GM23248 (cell line): ENCODE measurements at regions not wholly inside any gene's neighbourhood (a gene's known extent, or its start where the extent isn't known, plus 50 kb on each side); places are given as distances from the start of the nearest gene placed in this dataset.

Experiments used
- DNase-seq: peaks from one replicate; pipeline ENCODE4 v3.0.0-alpha.2; 2015
- H2AFZ ChIP-seq: fragments of 200-600 bp; sonication (generic); 2 replicates; pipeline ENCODE4 v1.6.1; 2016; ENCODE audit warnings: antibody characterized with exemption
- H3F3A ChIP-seq: fragments of 200-600 bp; sonication (generic); 2 replicates; pipeline ENCODE4 v1.6.1; 2016; ENCODE audit warnings: mild to moderate bottlenecking, antibody characterized with exemption, mixed run types; ENCODE audit not compliant: insufficient read depth
- H3K27ac ChIP-seq: fragments of 200-600 bp; sonication (generic); 2 replicates; pipeline ENCODE4 v1.5.1; 2016; ENCODE audit warnings: mild to moderate bottlenecking
- H3K27me3 ChIP-seq: fragments of 200-600 bp; sonication (generic); replicated peaks from 2 replicates; pipeline ENCODE4 v1.6.1; 2016; ENCODE audit warnings: mild to moderate bottlenecking; ENCODE audit not compliant: insufficient read depth
- H3K36me3 ChIP-seq: fragments of 200-600 bp; sonication (generic); 2 replicates; pipeline ENCODE4 v1.6.1; 2016; ENCODE audit warnings: low read depth, mild to moderate bottlenecking
- H3K4me1 ChIP-seq: fragments of 200-600 bp; sonication (generic); 2 replicates; pipeline ENCODE4 v1.6.1; 2016; ENCODE audit warnings: mild to moderate bottlenecking; ENCODE audit not compliant: insufficient read depth
- H3K4me2 ChIP-seq: fragments of 200-600 bp; sonication (generic); one replicate; pipeline ENCODE4 v1.6.1; 2016; ENCODE audit warnings: mild to moderate bottlenecking; ENCODE audit not compliant: unreplicated experiment
- H3K4me3 ChIP-seq: fragments of 200-600 bp; sonication (generic); 2 replicates; pipeline ENCODE4 v1.5.1; 2016; ENCODE audit warnings: mild to moderate bottlenecking
- H3K79me2 ChIP-seq: fragments of 200-600 bp; sonication (generic); 2 replicates; pipeline ENCODE4 v1.6.1; 2016; ENCODE audit warnings: mild to moderate bottlenecking; ENCODE audit not compliant: insufficient read depth
- H3K9ac ChIP-seq: fragments of 200-600 bp; sonication (generic); 2 replicates; pipeline ENCODE4 v1.6.1; 2016; ENCODE audit warnings: mild to moderate bottlenecking
- H3K9me2 ChIP-seq: fragments of 200-600 bp; sonication (generic); 2 replicates; pipeline ENCODE4 v1.6.1; 2016; ENCODE audit warnings: mixed run types, mild to moderate bottlenecking, moderate library complexity; ENCODE audit not compliant: insufficient read depth
- H3K9me3 ChIP-seq: fragments of 200-600 bp; sonication (generic); one replicate; pipeline ENCODE4 v1.6.1; 2017; ENCODE audit warnings: low read depth
- H4K20me1 ChIP-seq: fragments of 200-600 bp; sonication (generic); 2 replicates; pipeline ENCODE4 v1.6.0; 2016; ENCODE audit not compliant: insufficient read depth
- EZH2 ChIP-seq: fragments of 200-600 bp; sonication (generic); IDR thresholded peaks from 2 replicates; pipeline ENCODE4 v1.6.1; 2018; ENCODE audit warnings: antibody characterized with exemption, mild to moderate bottlenecking; ENCODE audit not compliant: insufficient read depth, poor library complexity, severe bottlenecking
- EZH2phosphoT487 ChIP-seq: fragments of 200-600 bp; sonication (generic); IDR thresholded peaks from 2 replicates; pipeline ENCODE4 v1.6.1; 2018; ENCODE audit warnings: antibody characterized with exemption, moderate library complexity, mild to moderate bottlenecking, low read depth; ENCODE audit not compliant: insufficient read depth
- WGBS, 2 experiments: methylation state at CpG; one replicate each; pipeline ENCODE4 v1.1.6; 2015 to 2017; ENCODE audit warnings: low lambda C conversion rate in 2 of 2, low coverage in 1 of 2; ENCODE audit errors: missing lambda C conversion rate in 2 of 2; 5-methylcytosine and 5-hydroxymethylcytosine counted together
- in situ Hi-C: fragments of 300-500 bp; cut with MboI; formaldehyde crosslinking; loops from 2 replicates; pipeline ENCODE4 v1.15.0; 2020

- Histone ChIP-seq H4K20me1 (no peaks in the 10 kb centered on the region), H3F3A (no peaks in the 10 kb centered on the region), H3K9ac (no peak overlapping the region), H3K79me2 (no peaks in the 10 kb centered on the region), H3K4me3 (no peak overlapping the region), H3K9me3 (no peaks in the 10 kb centered on the region), H3K27me3 (no peaks in the 10 kb centered on the region; the same call in 1 of the 2 replicates), H3K27ac (no peak overlapping the region), H3K4me1 (no peaks in the 10 kb centered on the region), H2AFZ (no peak overlapping the region), H3K9me2 (no peaks in the 10 kb centered on the region), H3K36me3 (no peaks in the 10 kb centered on the region), H3K4me2 (no peak overlapping the region)
- 6 to 7% methylated on average over 3 of the region's 3 CpGs for WGBS, 2 experiments
- in situ Hi-C loops = no loop called here
- no peak for TF ChIP-seq EZH2phosphoT487
- no peak for TF ChIP-seq EZH2
- DNase-seq = no peak
Observed at GRCh38 chr7:11970132-11970531, 138.1 kb upstream of the THSD7A start.

DNA sequence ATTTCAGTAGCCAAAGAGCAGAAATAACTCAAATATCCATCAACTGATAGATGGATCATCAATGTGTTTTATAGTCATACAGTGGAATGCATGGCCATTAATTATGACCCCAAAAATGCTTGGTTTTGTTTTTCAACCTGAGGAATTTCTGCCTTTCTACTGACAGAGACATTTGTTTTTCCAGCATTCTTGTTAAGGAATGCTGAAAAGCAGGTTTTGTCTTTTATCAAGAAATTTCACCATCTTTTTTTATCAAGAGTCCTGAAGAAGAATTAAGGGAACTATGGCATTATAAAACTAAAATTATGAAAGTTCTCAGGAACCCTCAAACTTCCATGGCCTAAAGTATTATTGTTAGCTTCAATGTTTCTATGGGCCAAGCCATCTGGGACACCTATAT lies 153.4 kb upstream of the THSD7A start:
- no peaks in the 10 kb centered on the region for H3F3A ChIP-seq
- in situ Hi-C loops = no loop called here

DNA sequence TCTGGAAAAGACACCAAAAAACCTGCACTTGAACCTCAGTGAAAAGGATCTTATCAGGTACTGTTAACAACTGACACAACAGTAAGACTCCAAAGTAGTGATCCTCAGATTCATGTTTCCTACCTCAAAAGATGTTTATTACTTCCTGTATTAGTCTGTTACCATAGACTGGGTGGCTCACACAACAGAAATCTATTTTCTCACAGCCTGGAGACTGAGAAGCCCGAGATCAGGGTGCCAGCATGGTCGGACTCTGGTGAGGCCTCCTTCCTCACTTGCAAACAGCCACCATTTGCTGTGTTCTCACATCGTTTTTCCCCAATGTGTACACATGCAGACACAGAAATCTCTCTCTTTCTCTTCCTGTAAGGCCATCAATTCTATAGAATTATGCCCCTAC lies 154.0 kb upstream of the THSD7A start:
- DNase-seq = no peak
- H3K27ac ChIP-seq = no peak overlapping the region
- no peaks in the 10 kb centered on the region for H3F3A ChIP-seq
- H3K9ac ChIP-seq = no peak overlapping the region
- H3K36me3 ChIP-seq = no peaks in the 10 kb centered on the region
- H3K4me1 ChIP-seq = no peaks in the 10 kb centered on the region
- no peaks in the 10 kb centered on the region for H3K9me3 ChIP-seq
- WGBS, 2 experiments = 11 to 15% methylated on average over 3 of the region's 3 CpGs
- H3K79me2 ChIP-seq = no peaks in the 10 kb centered on the region
- no peak overlapping the region for H2AFZ ChIP-seq
- H3K4me2 ChIP-seq = no peak overlapping the region
- no peak overlapping the region for H3K4me3 ChIP-seq
- in situ Hi-C loops = no loop called here
- no peaks in the 10 kb centered on the region for H3K27me3 ChIP-seq
- no peaks in the 10 kb centered on the region for H3K9me2 ChIP-seq
- H4K20me1 ChIP-seq = no peaks in the 10 kb centered on the region
- no peak for TF ChIP-seq EZH2
- no peak for TF ChIP-seq EZH2phosphoT487

More for the DNA sequence above, 153.4 kb upstream of the THSD7A start:
- Histone ChIP-seq H3K27me3 (no peaks in the 10 kb centered on the region), H3K4me2 (no peak overlapping the region), H3K4me3 (no peak overlapping the region), H3K36me3 (no peaks in the 10 kb centered on the region), H3K9me3 (no peaks in the 10 kb centered on the region), H3K27ac (no peak overlapping the region), H3K79me2 (no peaks in the 10 kb centered on the region), H4K20me1 (no peaks in the 10 kb centered on the region), H3K9me2 (no peaks in the 10 kb centered on the region), H3K4me1 (no peaks in the 10 kb centered on the region), H3K9ac (no peak overlapping the region), H2AFZ (no peak overlapping the region)
- TF ChIP-seq EZH2phosphoT487 (no peak), EZH2 (no peak)
- DNase-seq = no peak

DNA sequence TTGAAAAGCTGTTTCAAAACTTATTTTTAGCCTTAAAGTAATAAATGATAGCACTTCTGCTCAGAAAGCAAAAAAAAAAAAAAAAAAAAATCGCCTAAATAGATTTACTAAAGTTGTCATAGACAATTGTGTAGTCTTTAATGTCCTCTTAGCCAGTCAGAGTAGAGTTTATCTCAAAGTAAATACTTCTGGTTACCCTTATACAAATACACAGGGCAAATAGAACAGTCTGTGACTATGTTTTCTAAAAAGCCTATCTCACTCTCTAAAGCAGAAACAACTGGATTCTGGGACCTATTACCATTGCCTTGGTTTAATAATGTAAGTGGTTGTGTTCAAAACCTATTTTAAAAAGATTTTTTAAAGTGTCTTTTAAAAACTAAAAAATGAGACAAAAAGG lies 156.2 kb upstream of the THSD7A start:
- H3K36me3 ChIP-seq = no peaks in the 10 kb centered on the region
- H3K9me2 ChIP-seq = no peaks in the 10 kb centered on the region
- no peaks in the 10 kb centered on the region for H4K20me1 ChIP-seq
- no peak for TF ChIP-seq EZH2phosphoT487
- no peak for TF ChIP-seq EZH2
- in situ Hi-C loops = no loop called here
- no peaks in the 10 kb centered on the region for H3K9me3 ChIP-seq
- H3F3A ChIP-seq = no peaks in the 10 kb centered on the region
- no peaks in the 10 kb centered on the region for H3K4me1 ChIP-seq
- H3K9ac ChIP-seq = no peak overlapping the region
- no peak for DNase-seq
- no peak overlapping the region for H3K27ac ChIP-seq
- no peak overlapping the region for H2AFZ ChIP-seq
- no peak overlapping the region for H3K4me2 ChIP-seq
- WGBS, 2 experiments = 0 to 2% methylated on average over 1 of the region's 1 CpG
- no peaks in the 10 kb centered on the region for H3K79me2 ChIP-seq
- no peaks in the 10 kb centered on the region for H3K27me3 ChIP-seq
- H3K4me3 ChIP-seq = no peak overlapping the region

GRCh38 chr7:12002428-12002827 lies 170.4 kb upstream of the THSD7A start:
- Histone ChIP-seq H3K79me2 (no peaks in the 10 kb centered on the region), H4K20me1 (no peaks in the 10 kb centered on the region), H3K36me3 (no peaks in the 10 kb centered on the region), H3F3A (no peaks in the 10 kb centered on the region), H3K27me3 (no peaks in the 10 kb centered on the region), H2AFZ (no peak overlapping the region), H3K4me2 (no peak overlapping the region), H3K9ac (no peak overlapping the region), H3K4me3 (no peak overlapping the region), H3K9me3 (no peaks in the 10 kb centered on the region), H3K27ac (no peak overlapping the region), H3K9me2 (no peaks in the 10 kb centered on the region), H3K4me1 (no peaks in the 10 kb centered on the region)
- no peak for DNase-seq
- TF ChIP-seq EZH2phosphoT487 (no peak), EZH2 (no peak)
- in situ Hi-C loops = no loop called here
- 87 to 92% methylated on average over 1 of the region's 1 CpG for WGBS, 2 experiments
